ENCODE measurements at regions not wholly inside any gene's neighbourhood (a gene's known extent, or its start where the extent isn't known, plus 50 kb on each side); places are given as distances from the start of the nearest gene placed in this dataset.

DNA sequence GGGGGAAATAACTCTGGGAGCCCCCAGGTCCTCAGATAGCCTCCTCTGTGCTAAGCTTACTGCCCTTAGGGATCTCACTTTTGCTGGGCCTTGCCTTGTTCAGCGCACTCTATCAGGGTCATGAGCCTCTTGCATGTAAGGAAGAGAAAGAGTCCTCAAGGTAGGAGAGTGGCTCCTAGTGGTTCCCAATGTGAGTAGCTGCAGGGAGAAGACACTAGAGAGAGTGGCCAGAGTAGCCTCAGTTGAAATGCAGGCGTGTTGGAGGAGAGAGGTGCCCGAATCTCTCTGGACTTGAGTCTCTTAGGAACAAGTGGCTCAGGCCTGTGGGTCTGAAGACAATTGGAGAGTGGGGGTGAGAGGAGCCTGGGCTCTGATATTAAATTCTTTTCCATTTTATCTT lies 94.3 kb upstream of the SORCS3 start:
- 71 to 80% methylated on average over 3 of the region's 3 CpGs for WGBS, 2 donors
- Histone ChIP-seq H3K9me3 (no peaks in the 10 kb centered on the region), H3K36me3 (no peaks in the 10 kb centered on the region), H3K27me3 (no peaks in the 10 kb centered on the region), H3K27ac (no peak overlapping the region), H3K4me3 (no peak overlapping the region), H3K4me1 (no peaks in the 10 kb centered on the region)
- DNase-seq (no peak), ATAC-seq (ENCODE audit: low FRiP score in 2 of 2) (no peak)
- no peak for TF ChIP-seq EP300 (IDR thresholded peaks at IDR 0.05)
- TF ChIP-seq, protein P1, sequence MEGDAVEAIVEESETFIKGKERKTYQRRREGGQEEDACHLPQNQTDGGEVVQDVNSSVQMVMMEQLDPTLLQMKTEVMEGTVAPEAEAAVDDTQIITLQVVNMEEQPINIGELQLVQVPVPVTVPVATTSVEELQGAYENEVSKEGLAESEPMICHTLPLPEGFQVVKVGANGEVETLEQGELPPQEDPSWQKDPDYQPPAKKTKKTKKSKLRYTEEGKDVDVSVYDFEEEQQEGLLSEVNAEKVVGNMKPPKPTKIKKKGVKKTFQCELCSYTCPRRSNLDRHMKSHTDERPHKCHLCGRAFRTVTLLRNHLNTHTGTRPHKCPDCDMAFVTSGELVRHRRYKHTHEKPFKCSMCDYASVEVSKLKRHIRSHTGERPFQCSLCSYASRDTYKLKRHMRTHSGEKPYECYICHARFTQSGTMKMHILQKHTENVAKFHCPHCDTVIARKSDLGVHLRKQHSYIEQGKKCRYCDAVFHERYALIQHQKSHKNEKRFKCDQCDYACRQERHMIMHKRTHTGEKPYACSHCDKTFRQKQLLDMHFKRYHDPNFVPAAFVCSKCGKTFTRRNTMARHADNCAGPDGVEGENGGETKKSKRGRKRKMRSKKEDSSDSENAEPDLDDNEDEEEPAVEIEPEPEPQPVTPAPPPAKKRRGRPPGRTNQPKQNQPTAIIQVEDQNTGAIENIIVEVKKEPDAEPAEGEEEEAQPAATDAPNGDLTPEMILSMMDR (IDR thresholded peaks at IDR 0.05) = no peak
- TF ChIP-seq POLR2A (IDR thresholded peaks at IDR 0.05) = no peak
- no peak for TF ChIP-seq POLR2AphosphoS5 (IDR thresholded peaks at IDR 0.05)

DNA sequence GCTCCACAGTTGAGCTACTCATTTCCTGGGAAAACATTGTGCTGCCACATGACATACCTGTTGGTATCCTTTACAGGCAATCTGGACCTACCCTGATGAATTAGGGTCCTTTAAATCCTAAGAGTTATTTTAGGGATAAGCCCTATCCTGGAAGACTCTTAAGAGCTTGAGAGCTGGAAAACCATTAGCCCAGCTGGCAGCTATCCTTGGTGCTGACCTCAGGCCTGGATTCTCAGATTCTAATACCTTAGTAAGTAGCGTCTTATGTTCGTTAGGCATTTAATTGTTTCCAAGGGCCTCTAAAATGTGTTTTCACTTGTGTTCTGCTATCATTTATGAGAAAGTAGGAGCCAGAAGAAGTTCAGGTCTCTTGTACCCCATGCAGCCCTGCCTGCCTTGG lies 93.0 kb upstream of the SORCS3 start:
- Histone ChIP-seq H3K9me3 (no peaks in the 10 kb centered on the region), H3K4me3 (no peak overlapping the region), H3K27ac (no peak overlapping the region), H3K36me3 (no peaks in the 10 kb centered on the region), H3K4me1 (no peaks in the 10 kb centered on the region), H3K27me3 (no peaks in the 10 kb centered on the region)
- WGBS, 2 donors = 56 to 74% methylated on average over 2 of the region's 2 CpGs
- TF ChIP-seq POLR2AphosphoS5 (IDR thresholded peaks at IDR 0.05) (no peak), EP300 (IDR thresholded peaks at IDR 0.05) (no peak), POLR2A (IDR thresholded peaks at IDR 0.05) (no peak)
- TF ChIP-seq, protein P1 (IDR thresholded peaks at IDR 0.05) = no peak
- DNase-seq = no peak
- no peak for ATAC-seq (ENCODE audit: low FRiP score in 2 of 2)

DNA sequence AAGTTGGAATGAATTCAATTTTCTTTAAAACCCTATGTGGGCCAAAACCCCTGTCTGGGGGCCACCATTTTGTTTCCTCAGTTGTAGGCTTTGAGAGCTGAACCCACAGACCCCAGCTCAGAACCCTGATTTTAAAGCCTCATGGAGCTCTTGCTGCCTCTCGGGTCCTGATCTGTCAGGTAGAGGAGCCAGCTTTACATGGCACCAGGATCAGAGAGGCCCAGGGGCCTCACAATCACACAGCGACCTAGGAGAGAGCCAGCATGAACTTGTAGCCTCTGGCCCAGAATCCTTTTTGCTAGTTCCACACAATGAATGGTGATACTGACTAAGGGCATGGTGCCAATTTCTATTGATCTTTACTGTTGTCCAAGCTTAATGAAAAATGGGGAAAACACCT lies 84.3 kb upstream of the SORCS3 start:
- DNase-seq = no peak
- WGBS, 2 donors = 84 to 87% methylated on average over 2 of the region's 2 CpGs

DNA sequence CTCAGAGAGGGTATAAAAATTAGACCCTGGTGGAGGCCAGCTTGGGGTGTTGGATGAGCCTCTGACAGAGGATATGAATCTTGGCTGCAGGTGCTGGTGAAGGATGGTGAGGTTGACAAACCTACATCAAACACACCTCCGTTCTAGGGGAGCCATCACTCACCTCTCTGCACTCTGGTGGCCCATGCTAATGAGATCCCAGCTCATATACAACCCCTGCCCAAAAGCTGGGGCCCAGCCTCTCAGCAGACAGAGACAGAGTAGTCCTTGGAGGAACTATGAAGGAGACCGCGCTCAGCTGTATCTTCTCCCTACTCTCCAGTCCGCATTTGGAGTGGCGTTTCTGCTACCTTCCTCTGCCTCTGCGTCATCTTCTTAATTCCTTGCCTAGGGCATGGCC lies 83.1 kb upstream of the SORCS3 start:
- H3K27ac ChIP-seq = no peak overlapping the region
- no peaks in the 10 kb centered on the region for H3K27me3 ChIP-seq
- H3K4me3 ChIP-seq = no peak overlapping the region
- DNase-seq (no peak), ATAC-seq (ENCODE audit: low FRiP score in 2 of 2) (no peak)
- TF ChIP-seq POLR2AphosphoS5 (IDR thresholded peaks at IDR 0.05) (no peak), POLR2A (IDR thresholded peaks at IDR 0.05) (no peak), EP300 (IDR thresholded peaks at IDR 0.05) (no peak)
- TF ChIP-seq, protein P1 (IDR thresholded peaks at IDR 0.05) = no peak
- WGBS, 2 donors = 66 to 72% methylated on average over 6 of the region's 6 CpGs
- H3K4me1 ChIP-seq = no peaks in the 10 kb centered on the region
- H3K9me3 ChIP-seq = no peaks in the 10 kb centered on the region
- H3K36me3 ChIP-seq = no peaks in the 10 kb centered on the region

More for the DNA sequence above, 84.3 kb upstream of the SORCS3 start:
- ATAC-seq (ENCODE audit: low FRiP score in 2 of 2) = no peak
- TF ChIP-seq, protein P1 (IDR thresholded peaks at IDR 0.05) = no peak
- no peak for TF ChIP-seq POLR2AphosphoS5 (IDR thresholded peaks at IDR 0.05)
- TF ChIP-seq EP300 (IDR thresholded peaks at IDR 0.05) = no peak
- no peak for TF ChIP-seq POLR2A (IDR thresholded peaks at IDR 0.05)
- no peaks in the 10 kb centered on the region for H3K4me1 ChIP-seq
- no peak overlapping the region for H3K4me3 ChIP-seq
- H3K27ac ChIP-seq = no peak overlapping the region
- no peaks in the 10 kb centered on the region for H3K27me3 ChIP-seq
- no peaks in the 10 kb centered on the region for H3K9me3 ChIP-seq
- no peaks in the 10 kb centered on the region for H3K36me3 ChIP-seq

DNA sequence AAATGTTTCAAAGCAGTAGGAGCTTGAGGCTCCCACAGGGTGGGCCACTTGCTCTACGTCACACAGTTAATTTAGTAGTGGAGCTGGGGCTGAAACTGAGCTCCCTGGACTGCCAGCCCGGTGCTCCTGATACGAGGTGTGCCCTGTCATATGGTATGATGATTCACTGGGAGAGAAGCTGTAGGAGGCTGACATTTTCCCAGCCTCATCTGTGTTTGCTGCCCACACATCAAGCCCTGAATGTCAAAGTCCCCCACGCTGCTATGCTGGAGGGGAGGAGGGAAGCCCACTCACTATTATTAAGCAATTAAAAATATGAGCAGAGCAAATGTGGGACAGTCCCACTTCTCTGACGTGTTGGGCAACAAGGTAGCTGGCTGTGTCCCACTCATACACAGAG lies 81.2 kb upstream of the SORCS3 start:
- Histone ChIP-seq H3K36me3 (no peaks in the 10 kb centered on the region), H3K27me3 (no peaks in the 10 kb centered on the region), H3K4me3 (no peak overlapping the region), H3K27ac (no peak overlapping the region), H3K4me1 (no peaks in the 10 kb centered on the region), H3K9me3 (no peaks in the 10 kb centered on the region)
- DNase-seq (no peak), ATAC-seq (ENCODE audit: low FRiP score in 2 of 2) (no peak)
- TF ChIP-seq POLR2A (IDR thresholded peaks at IDR 0.05) (no peak), POLR2AphosphoS5 (IDR thresholded peaks at IDR 0.05) (no peak), EP300 (IDR thresholded peaks at IDR 0.05) (no peak)
- TF ChIP-seq, protein P1 (IDR thresholded peaks at IDR 0.05) = no peak
- WGBS, 2 donors = 61 to 71% methylated on average over 5 of the region's 5 CpGs
